Uterus (tissue), 3 donors: ENCODE measurements at regions not wholly inside any gene's neighbourhood (a gene's known extent, or its start where the extent isn't known, plus 50 kb on each side); places are given as distances from the start of the nearest gene placed in this dataset.
A peak's percentile ranks its signal among the peaks of the same experiment; 100 is the strongest.
"Not testable (repeated sequence)": the region's sequence is repeated elsewhere in the genome, so short reads cannot be mapped to it uniquely, and the experiment has no call there.

Source experiments
- DNase-seq, 2 donors: peaks; one replicate each; pipeline ENCODE4 v3.0.0-alpha.2; 2019 to 2020
- H3K27ac ChIP-seq, 2 donors: fragments of 200-600 bp; sonication (generic); 1 replicate in 1 of 2; 2 replicates in 1 of 2; pipeline ENCODE4 v1.5.1; 2016 to 2018
- H3K27me3 ChIP-seq, 2 donors: fragments of 200-600 bp; sonication (generic); one replicate each; pipeline ENCODE4 v1.5.1; 2018 to 2019; ENCODE audit warnings: control low read depth in 1 of 2
- H3K36me3 ChIP-seq, 2 donors: fragments of 200-600 bp; sonication (generic); one replicate each; pipeline ENCODE4 v1.5.1; 2019; ENCODE audit warnings: control low read depth in 1 of 2
- H3K4me1 ChIP-seq, 2 donors: fragments of 200-600 bp; sonication (generic); one replicate each; pipeline ENCODE4 v1.5.1; 2018 to 2019; ENCODE audit warnings: control low read depth in 1 of 2
- H3K4me3 ChIP-seq, 2 donors: fragments of 200-600 bp; sonication (generic); 1 replicate in 1 of 2; 2 replicates in 1 of 2; pipeline ENCODE4 v1.5.1; 2018 to 2019; ENCODE audit warnings: mild to moderate bottlenecking in 1 of 2
- H3K9me3 ChIP-seq, 2 donors: fragments of 200-600 bp; sonication (generic); one replicate each; pipeline ENCODE4 v1.5.1; 2019; ENCODE audit warnings: control low read depth in 1 of 2
- POLR2A ChIP-seq, 2 donors: fragments of 450-650 bp; IDR thresholded peaks; one replicate each; pipeline ENCODE4 v1.6.1; 2016; ENCODE audit warnings: antibody characterized with exemption in 2 of 2, mild to moderate bottlenecking in 1 of 2, moderate library complexity in 1 of 2
- intact Hi-C: fragments of 100-400 bp; cut with DNase I; formaldehyde crosslinking; loops from one replicate; pipeline ENCODE4 v1.15.1; 2023; ENCODE audit warnings: low total_unique reads
- TF ChIP-seq, protein P1 (sequence below), 4 experiments: fragments of 200-600 bp in 2 of 4; fragments of 450-650 bp in 2 of 4; sonication (generic) in 2 of 4; IDR thresholded peaks; one replicate each; pipeline ENCODE4 v1.5.1; 2016 to 2019; ENCODE audit warnings: antibody characterized with exemption in 4 of 4, mild to moderate bottlenecking in 2 of 4, moderate library complexity in 1 of 4
- donor health status: DM: yes; HTN: yes; CAD: no.

GRCh38 chr2:160828076-160828475 lies 332.2 kb upstream of the TANK start:
- Histone ChIP-seq H3K9me3 (peaks cover 0 to 16% of the 10 kb centered on the region in 2 donors), H3K36me3 (no peaks in the 10 kb centered on the region), H3K27ac (no peak overlapping the region), H3K27me3 (no peaks in the 10 kb centered on the region), H3K4me3 (no peak overlapping the region), H3K4me1 (no peaks in the 10 kb centered on the region)
- intact Hi-C loops: no loop called here
- DNase-seq: no peak
- no peak for TF ChIP-seq POLR2A (IDR thresholded peaks at IDR 0.05)
- TF ChIP-seq, protein P1, sequence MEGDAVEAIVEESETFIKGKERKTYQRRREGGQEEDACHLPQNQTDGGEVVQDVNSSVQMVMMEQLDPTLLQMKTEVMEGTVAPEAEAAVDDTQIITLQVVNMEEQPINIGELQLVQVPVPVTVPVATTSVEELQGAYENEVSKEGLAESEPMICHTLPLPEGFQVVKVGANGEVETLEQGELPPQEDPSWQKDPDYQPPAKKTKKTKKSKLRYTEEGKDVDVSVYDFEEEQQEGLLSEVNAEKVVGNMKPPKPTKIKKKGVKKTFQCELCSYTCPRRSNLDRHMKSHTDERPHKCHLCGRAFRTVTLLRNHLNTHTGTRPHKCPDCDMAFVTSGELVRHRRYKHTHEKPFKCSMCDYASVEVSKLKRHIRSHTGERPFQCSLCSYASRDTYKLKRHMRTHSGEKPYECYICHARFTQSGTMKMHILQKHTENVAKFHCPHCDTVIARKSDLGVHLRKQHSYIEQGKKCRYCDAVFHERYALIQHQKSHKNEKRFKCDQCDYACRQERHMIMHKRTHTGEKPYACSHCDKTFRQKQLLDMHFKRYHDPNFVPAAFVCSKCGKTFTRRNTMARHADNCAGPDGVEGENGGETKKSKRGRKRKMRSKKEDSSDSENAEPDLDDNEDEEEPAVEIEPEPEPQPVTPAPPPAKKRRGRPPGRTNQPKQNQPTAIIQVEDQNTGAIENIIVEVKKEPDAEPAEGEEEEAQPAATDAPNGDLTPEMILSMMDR (IDR thresholded peaks at IDR 0.05): no peak

DNA sequence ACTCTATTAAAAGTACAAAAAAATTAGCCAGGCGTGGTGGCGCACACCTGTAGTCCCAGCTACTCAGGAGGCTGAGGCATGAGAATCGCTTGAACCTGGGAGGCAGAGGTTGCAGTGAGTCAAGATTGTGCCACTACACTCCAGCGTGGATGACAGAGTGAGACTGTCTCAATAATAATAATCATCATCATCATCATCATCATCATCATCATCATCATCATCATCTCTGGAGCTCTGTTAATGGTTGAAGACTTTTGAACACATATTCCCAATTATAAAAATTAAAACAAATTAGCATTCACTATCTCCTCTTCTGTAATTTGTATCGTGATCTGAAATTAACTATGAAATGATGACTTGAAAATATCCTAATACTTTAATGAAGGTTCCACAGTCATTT lies 327.8 kb upstream of the TANK start:
- H3K36me3 ChIP-seq, H3K4me3 ChIP-seq, intact Hi-C loops, H3K27me3 ChIP-seq, DNase-seq, H3K9me3 ChIP-seq, H3K27ac ChIP-seq, H3K4me1 ChIP-seq: not testable (repeated sequence)

GRCh38 chr2:160835166-160835565 lies 325.1 kb upstream of the TANK start:
- Histone ChIP-seq H3K9me3 (no peaks in the 10 kb centered on the region), H3K4me3 (no peak overlapping the region), H3K4me1 (no peaks in the 10 kb centered on the region), H3K27ac (no peak overlapping the region), H3K36me3 (no peaks in the 10 kb centered on the region), H3K27me3 (no peaks in the 10 kb centered on the region)
- DNase-seq: no peak
- intact Hi-C loops: no loop called here
- no peak for TF ChIP-seq POLR2A (IDR thresholded peaks at IDR 0.05)
- TF ChIP-seq, protein P1 (IDR thresholded peaks at IDR 0.05): no peak

- Histone ChIP-seq H3K9me3 (no peaks in the 10 kb centered on the region), H3K4me3 (no peak overlapping the region), H3K27ac (peak overlapping the region in 1 of 2 donors; percentile 41), H3K36me3 (no peaks in the 10 kb centered on the region), H3K27me3 (no peaks in the 10 kb centered on the region), H3K4me1 (no peaks in the 10 kb centered on the region)
- no peak for DNase-seq
- intact Hi-C loops: no loop called here
- TF ChIP-seq POLR2A (IDR thresholded peaks at IDR 0.05): no peak
- TF ChIP-seq, protein P1 (IDR thresholded peaks at IDR 0.05): no peak
These were observed 323.5 kb upstream of the TANK start for GRCh38 chr2:160836755-160837154.

DNA sequence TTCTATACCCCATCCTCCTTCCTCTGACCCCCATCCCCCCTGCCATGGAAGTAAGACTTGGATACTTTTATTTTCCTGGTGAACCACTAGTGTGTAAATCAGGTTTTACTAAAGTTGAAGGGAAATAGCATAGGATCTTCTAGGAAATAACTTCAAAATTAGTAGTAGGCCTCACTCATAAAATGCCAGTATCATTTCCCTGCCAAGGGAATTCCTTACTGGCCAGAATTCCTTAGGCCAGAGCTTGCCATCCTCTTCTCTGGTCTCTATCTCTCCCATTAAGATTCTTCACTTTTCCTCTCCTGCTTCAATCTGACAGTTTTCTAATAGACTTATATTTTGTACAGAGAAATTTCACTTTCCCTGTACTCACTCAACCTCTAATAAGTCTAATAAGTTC lies 322.8 kb upstream of the TANK start:
- TF ChIP-seq, protein P1 (IDR thresholded peaks at IDR 0.05): no peak
- no peak for TF ChIP-seq POLR2A (IDR thresholded peaks at IDR 0.05)
- Histone ChIP-seq H3K9me3 (no peaks in the 10 kb centered on the region), H3K36me3 (no peaks in the 10 kb centered on the region), H3K27ac (peak overlapping the region in 1 of 2 donors; percentile 41), H3K4me3 (no peak overlapping the region), H3K4me1 (no peaks in the 10 kb centered on the region), H3K27me3 (no peaks in the 10 kb centered on the region)
- intact Hi-C loops: no loop called here
- no peak for DNase-seq

DNA sequence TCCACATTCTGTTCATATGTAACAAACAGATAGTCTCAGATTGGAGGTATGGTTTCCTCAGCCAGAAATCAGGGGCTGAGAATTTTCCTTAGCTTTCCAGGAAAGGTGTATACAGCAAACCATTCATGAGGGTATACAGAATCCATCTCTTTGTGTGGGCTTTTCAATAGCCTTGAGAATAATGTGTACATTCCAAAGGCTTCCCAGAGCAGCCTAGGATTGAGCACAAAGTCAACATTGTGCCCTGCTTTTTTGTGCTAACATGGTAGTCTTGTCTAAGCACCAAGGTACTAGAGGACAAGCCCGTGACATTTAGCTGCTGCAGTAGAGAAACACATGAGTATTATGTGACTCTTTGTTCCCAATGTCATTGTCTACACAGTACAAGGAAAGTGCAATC lies 322.1 kb upstream of the TANK start:
- DNase-seq: no peak
- no peaks in the 10 kb centered on the region for H3K36me3 ChIP-seq
- intact Hi-C loops: no loop called here
- H3K4me3 ChIP-seq: no peak overlapping the region
- no peak overlapping the region for H3K27ac ChIP-seq
- no peak for TF ChIP-seq POLR2A (IDR thresholded peaks at IDR 0.05)
- TF ChIP-seq, protein P1 (IDR thresholded peaks at IDR 0.05): no peak
- no peaks in the 10 kb centered on the region for H3K9me3 ChIP-seq
- no peaks in the 10 kb centered on the region for H3K4me1 ChIP-seq
- no peaks in the 10 kb centered on the region for H3K27me3 ChIP-seq
